ENCODE measurements at regions not wholly inside any gene's neighbourhood (a gene's known extent, or its start where the extent isn't known, plus 50 kb on each side); places are given as distances from the start of the nearest gene placed in this dataset.

GRCh38 chr5:133746834-133747233, 134.5 kb upstream of the FSTL4 start:
- TF ChIP-seq EP300 (IDR thresholded peaks at IDR 0.05; ENCODE audit: low read depth) (no peak), CTCF (IDR thresholded peaks at IDR 0.05) (no peak), POLR2A (IDR thresholded peaks at IDR 0.05) (no peak), POLR2AphosphoS5 (IDR thresholded peaks at IDR 0.05) (no peak)
